GM12892 (cell line): ENCODE measurements at regions not wholly inside any gene's neighbourhood (a gene's known extent, or its start where the extent isn't known, plus 50 kb on each side); places are given as distances from the start of the nearest gene placed in this dataset.

Source experiments
- DNase-seq: peaks from one replicate; pipeline ENCODE4 v3.0.0; 2011; ENCODE audit not compliant: insufficient read length
- FAIRE-seq: peaks from 2 replicates; lab custom pipeline; 2011; peaks lifted over from hg19 to GRCh38; lab: Jason Lieb, UNC
- POLR2A ChIP-seq: IDR thresholded peaks from 2 replicates; pipeline ENCODE4 v1.6.1; 2011; ENCODE audit warnings: low read depth, low read length, control low read depth
- POLR2AphosphoS5 ChIP-seq: IDR thresholded peaks from 2 replicates; pipeline ENCODE4 v1.6.1; 2011; ENCODE audit warnings: low read depth, low read length, control low read depth
- TAF1 ChIP-seq: IDR thresholded peaks from 2 replicates; pipeline ENCODE4 v1.6.1; 2011; ENCODE audit warnings: low read depth, mild to moderate bottlenecking, control low read depth, low read length, borderline replicate concordance

DNA sequence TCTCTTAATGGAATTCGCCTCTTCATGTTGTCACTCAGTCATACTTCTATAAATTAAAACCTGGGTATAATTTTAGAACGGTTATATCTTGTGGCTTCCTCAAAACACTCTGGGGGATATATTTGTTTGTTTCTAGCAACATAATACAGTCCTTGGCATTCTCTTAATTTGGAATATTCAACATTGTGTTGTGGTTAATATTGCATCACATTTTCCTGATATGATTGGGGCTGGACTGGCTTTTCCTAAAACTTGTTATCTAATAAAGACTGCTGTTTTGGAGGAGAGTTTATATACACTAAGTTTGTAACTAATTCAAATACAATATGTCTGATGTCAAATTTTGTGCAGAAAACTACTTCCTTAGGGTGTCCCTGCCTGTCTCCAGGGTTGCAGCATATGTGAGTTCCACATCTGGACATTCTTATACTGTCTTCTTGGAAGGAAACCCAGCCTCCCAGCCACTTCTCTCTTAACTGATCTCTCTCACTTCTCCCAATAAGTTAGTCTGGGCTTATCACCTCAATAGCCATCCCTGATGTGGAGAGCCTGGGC lies 892.6 kb downstream of the MRPL39 start:
- TF ChIP-seq POLR2A (no peak), POLR2AphosphoS5 (no peak)
- no peak for DNase-seq
- no peak for FAIRE-seq

DNA sequence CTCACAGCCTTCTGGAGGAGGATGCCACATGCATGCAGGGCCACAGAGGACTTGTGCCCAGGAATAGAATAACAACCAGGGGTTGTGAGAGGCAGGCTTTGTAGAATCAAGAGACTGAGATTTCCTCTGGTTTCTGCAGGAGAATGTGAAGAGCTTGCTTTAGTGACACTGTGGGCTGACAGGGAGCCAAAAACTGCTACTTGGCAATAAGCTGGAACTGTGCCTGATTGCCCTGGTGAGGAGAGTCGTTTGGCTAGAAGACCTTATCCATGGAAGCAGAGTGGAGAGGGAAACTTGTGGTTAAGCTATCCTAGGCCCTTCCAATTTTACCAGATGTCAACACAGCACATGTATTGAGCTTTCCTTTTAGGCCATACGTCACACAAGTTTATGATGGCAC lies 902.1 kb downstream of the MRPL39 start:
- FAIRE-seq (no peak), DNase-seq (no peak)
- TF ChIP-seq TAF1 (no peak), POLR2A (no peak), POLR2AphosphoS5 (no peak)

DNA sequence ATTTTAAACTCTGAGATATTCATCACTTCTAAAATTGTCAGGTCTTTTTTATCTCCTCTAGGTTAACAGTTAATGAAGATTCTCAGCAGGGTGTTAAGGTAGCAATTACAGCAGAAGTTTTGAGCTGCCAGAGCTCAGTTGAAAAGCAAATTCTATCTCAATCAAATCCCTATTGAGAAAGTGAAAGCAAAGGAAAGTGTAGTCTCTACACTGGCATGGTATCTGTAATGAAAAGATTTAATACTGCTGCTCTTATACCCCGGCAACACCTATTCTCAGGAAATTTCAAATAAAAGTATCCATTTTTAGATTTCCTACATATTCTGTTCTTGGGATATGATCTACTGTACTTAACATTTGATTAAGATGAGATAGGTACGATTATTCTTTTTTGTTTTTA lies 913.5 kb downstream of the MRPL39 start:
- DNase-seq (no peak), FAIRE-seq (no peak)
- no peak for TF ChIP-seq POLR2AphosphoS5
- TF ChIP-seq POLR2A = no peak
- TF ChIP-seq TAF1 = no peak

DNA sequence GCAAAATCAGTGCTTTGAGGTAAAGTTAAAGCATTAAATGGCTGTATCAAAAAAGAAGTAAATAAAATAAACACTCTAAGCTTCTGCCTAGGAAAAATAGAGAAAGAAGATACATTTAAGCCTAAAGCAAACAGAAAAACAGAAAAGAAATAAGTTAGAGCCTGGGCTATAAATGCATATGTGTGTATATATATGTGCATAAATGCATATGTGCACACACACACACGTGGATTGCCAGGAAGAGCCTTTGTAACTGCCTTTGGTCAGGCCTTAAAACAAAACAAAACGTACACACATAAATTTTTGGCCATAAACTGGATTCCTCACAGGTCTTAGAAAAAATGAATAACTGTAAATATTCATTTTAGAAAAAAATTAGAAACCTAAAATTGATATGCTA lies 925.8 kb downstream of the MRPL39 start:
- no peak for DNase-seq
- TF ChIP-seq POLR2A = no peak
- no peak for TF ChIP-seq TAF1
- no peak for FAIRE-seq

DNA sequence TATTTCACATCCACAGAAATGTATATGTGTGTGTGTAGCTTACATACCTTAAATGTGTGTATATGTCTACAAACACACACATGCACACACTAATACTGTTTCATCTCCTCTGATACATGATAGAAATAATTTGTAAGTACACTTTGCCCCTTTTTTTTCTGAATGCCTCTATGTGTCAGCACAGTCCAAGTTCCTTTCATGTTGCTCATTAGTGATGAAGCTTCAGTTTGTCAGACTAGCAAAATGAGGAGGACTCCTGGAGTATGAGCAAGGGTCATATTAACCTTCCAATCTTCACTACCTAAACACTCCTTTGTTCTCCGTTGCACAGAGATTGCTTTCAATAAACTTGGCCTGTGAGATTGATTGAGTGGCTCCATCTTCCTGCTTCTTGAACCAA lies 935.4 kb downstream of the MRPL39 start:
- DNase-seq (no peak), FAIRE-seq (no peak)
- TF ChIP-seq POLR2A = no peak
- no peak for TF ChIP-seq POLR2AphosphoS5
- no peak for TF ChIP-seq TAF1

DNA sequence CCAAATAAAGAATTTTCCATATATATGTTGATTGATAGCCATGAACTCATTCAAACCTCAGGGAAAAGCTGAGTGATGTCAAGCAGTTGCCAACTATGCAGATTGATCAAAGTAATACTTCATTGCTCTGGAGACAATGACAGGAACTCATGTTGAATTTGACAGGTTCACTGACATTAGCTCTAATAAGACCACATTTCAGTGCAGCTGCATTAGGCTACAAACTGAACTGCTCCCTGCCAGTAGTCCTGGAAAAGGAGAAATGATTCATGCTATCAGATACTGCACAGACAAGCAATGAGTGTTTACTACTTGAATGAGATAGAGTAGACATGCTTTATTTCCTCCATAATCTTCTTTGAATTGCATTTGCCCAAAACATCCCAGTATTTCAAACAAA lies 948.4 kb downstream of the MRPL39 start:
- no peak for FAIRE-seq
- no peak for TF ChIP-seq POLR2AphosphoS5
- TF ChIP-seq TAF1 = no peak
- TF ChIP-seq POLR2A = no peak

DNA sequence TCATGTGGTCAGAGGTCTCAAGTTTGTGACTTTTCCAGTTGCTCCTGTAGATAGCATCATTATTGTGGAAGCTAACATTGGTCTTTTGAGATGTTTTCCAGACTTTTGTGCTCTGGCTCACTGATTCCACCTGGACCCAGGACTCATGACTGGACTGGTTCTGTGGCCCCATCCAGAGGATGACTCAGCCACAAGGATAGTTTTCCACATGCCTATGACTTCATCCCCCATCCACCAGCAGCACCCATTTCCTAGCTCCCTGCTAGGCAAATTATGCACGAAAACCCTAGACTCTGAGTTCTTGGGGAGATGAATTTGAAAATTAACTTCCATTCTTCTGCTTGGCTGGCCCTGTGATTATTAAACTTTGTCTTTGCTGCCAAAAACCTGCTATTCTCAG lies 949.3 kb downstream of the MRPL39 start:
- no peak for TF ChIP-seq POLR2AphosphoS5
- TF ChIP-seq TAF1 = no peak
- no peak for TF ChIP-seq POLR2A
- DNase-seq = no peak
- FAIRE-seq = no peak

More for the DNA sequence above, 948.4 kb downstream of the MRPL39 start:
- DNase-seq = no peak

DNA sequence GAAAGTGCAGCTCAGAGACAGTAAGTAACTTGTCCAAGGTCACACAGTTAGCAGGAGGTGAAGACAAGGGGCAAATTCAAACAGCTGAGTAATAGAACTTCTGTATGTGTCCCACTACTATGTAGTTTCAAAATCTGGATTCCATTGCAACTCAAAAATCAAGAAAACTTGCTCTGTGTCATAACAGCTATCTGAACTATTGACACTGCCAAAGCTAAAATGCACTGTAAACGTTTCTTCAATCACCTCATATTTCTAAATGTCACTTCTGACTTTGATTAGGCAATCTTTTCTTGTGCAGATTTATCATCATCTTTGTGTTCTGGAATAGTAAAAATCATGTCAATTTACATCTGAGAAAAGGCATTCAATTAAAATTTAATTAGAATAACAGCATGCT lies 957.6 kb downstream of the MRPL39 start:
- no peak for FAIRE-seq
- no peak for TF ChIP-seq TAF1
- no peak for DNase-seq

DNA sequence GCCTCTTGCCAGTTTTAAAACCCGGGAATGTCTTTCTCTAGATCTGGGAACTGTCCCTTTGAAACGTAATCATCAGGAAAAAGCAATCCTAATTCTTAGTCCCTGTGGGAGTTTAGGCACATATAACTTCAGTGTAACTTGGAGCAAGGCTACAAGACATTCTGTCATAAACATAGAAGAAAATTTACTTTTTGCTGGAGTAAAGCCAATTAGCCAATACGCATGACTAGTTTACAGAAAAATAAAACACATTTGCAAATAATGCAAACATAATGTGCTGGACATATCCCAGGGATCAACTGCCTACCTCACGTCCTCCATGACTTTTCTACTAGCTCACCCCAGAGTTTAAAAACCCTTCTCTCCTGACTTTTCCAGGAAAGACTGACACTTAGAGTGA lies 970.6 kb downstream of the MRPL39 start:
- DNase-seq = no peak
- FAIRE-seq = no peak
- TF ChIP-seq POLR2A (no peak), POLR2AphosphoS5 (no peak), TAF1 (no peak)

DNA sequence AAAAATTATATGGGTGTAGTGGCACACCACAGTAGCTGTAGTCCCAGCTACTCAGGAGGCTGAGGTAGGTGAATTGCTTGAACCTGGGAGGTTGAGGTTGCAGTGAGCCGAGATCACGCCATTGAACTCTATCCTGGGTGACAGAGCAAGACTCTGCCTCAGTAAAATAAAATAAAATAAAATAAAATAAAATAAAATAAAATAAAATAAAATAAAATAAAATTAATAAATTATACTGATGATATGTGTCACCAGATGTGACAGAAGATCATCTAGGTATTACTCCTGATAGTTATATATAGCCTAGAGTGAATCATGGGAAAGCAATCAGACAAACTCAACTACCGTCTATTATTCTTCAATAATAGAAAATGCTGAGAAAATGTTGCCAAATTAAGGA lies 972.5 kb downstream of the MRPL39 start:
- no peak for DNase-seq
- no peak for FAIRE-seq
- TF ChIP-seq POLR2A = no peak
- TF ChIP-seq POLR2AphosphoS5 = no peak
- no peak for TF ChIP-seq TAF1

DNA sequence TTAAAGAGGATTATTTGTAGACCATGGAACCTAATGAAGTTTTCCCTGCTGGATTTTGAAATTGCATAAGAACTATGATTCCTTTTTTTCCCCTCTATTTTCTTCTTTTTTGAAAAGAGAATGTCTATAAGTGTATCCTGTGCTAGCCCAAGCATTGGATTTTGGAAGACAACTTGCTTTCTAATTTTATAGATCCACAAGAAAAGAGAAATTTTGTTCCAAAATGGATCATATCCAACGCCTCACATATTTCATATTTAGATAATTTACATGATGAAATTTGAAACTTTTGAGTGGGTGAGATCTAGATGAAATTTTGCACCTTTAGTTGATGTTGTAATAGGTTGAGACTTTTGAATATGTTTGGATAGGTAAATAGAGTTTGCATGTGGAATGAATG lies 978.7 kb downstream of the MRPL39 start:
- no peak for FAIRE-seq
- no peak for TF ChIP-seq POLR2A
- TF ChIP-seq POLR2AphosphoS5 = no peak
- no peak for TF ChIP-seq TAF1
- no peak for DNase-seq

DNA sequence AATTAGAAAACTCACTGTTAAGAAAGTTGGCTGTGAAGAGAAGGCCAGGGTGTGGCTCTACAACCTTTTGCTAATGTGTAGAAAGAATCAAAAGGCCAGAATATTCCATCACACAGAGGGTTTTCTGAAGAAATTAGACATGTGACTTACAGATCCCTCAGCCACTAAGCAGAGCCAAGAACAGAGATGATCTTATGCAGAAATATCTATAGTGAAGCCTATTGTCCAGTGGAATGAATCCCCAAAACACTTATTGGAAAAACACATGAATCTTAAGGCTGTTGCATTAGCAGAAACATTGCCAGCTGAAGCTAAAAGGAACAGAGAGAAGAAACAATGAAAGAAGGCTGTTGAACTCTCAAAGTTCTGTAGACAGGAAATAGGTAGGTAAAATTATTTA lies 979.2 kb downstream of the MRPL39 start:
- DNase-seq = no peak
- TF ChIP-seq POLR2AphosphoS5 (no peak), POLR2A (no peak), TAF1 (no peak)
- no peak for FAIRE-seq

DNA sequence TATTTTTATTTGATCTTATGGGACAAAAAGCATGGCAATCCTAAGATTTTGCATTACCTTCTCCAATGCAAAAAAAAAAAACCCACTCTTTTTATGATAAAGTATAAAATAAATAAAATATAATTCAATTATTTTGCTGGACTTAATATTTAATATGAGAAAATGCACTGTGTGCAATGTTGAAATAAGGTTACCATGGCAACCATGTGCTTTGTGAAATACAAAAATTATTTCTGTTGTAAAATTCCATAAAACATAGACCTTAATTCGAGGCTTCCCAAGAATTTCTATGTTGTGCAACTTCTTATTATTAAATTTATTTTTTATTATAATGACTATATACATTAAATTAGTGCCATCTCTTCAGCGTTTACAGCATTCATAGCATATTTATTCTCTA lies 989.5 kb downstream of the MRPL39 start:
- no peak for DNase-seq
- no peak for TF ChIP-seq POLR2AphosphoS5
- no peak for FAIRE-seq

DNA sequence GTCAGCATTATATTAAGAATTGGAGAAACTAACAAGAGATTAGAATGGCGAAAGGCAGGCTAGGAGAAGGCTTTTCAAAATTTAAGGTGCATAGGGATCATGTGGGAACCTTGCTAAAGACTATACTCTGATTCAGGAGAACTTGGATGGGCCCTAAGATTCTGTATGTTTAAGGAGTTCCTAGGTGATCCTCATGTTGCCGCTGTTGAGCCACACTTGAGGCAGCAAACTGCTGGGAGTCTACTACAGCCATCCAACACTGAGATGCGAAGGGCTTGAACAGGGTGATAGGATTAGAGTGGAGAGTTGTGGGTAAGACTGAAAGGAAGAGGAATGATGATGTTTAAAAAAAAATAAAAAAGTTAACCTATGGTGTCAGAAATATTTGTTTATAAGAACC lies 1013.2 kb downstream of the MRPL39 start:
- TF ChIP-seq POLR2A (no peak), TAF1 (no peak), POLR2AphosphoS5 (no peak)
- FAIRE-seq (no peak), DNase-seq (no peak)

DNA sequence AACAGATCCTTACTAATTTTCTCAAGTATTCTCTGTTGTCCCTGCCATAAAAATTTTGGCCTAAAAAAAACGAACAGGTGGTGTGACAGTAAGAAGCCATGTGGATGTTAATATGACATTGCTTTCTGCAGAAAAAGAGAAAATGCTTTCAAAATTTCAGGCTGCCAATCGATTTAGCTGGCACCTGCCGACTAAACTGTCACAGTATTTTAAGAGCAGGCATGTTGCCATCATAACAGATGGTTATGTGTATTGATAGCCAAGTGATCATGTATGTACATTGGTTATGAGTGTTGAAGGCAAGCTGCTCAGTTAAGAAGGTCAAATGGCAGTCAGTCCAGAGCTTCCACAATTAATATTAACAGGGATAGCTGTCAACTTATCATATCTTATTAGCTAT lies 1017.0 kb downstream of the MRPL39 start:
- no peak for DNase-seq
- TF ChIP-seq TAF1 (no peak), POLR2AphosphoS5 (no peak), POLR2A (no peak)
- FAIRE-seq = no peak
